Smooth muscle cell of the brain vasculature (primary cell): ENCODE measurements at regions not wholly inside any gene's neighbourhood (a gene's known extent, or its start where the extent isn't known, plus 50 kb on each side); places are given as distances from the start of the nearest gene placed in this dataset.

Experiments used
- DNase-seq: peaks from one replicate; pipeline ENCODE4 v3.0.0-alpha.2; 2012; ENCODE audit warnings: low read depth, low spot score

- DNase-seq = no peak
These were observed 800.6 kb upstream of the SOX9 start for GRCh38 chr17:71320009-71320796.

GRCh38 chr17:71325117-71325516, 795.7 kb upstream of the SOX9 start:
- no peak for DNase-seq

- DNase-seq = no peak
These were observed 794.9 kb upstream of the SOX9 start for GRCh38 chr17:71325886-71326285.

GRCh38 chr17:71327376-71328059, 793.3 kb upstream of the SOX9 start:
- peak; percentile 12 for DNase-seq

- no peak for DNase-seq
These were observed 791.3 kb upstream of the SOX9 start for GRCh38 chr17:71329310-71330098.

- DNase-seq = no peak
These were observed 790.8 kb upstream of the SOX9 start for GRCh38 chr17:71330099-71330375.

- DNase-seq = no peak
These were observed 789.0 kb upstream of the SOX9 start for GRCh38 chr17:71331754-71332325.

- no peak for DNase-seq
These were observed 786.6 kb upstream of the SOX9 start for GRCh38 chr17:71334048-71334751.

GRCh38 chr17:71335212-71335611, 785.6 kb upstream of the SOX9 start:
- DNase-seq = no peak

- DNase-seq = no peak
These were observed 782.9 kb upstream of the SOX9 start for GRCh38 chr17:71337938-71338337.

- DNase-seq = peak; percentile 2
These were observed 782.4 kb upstream of the SOX9 start for GRCh38 chr17:71338396-71338795.

- no peak for DNase-seq
These were observed 781.6 kb upstream of the SOX9 start for GRCh38 chr17:71339206-71339605.

- no peak for DNase-seq
These were observed 778.1 kb upstream of the SOX9 start for GRCh38 chr17:71342737-71343136.

GRCh38 chr17:71349908-71350600, 770.8 kb upstream of the SOX9 start:
- no peak for DNase-seq

GRCh38 chr17:71360301-71360700, 760.5 kb upstream of the SOX9 start:
- DNase-seq = no peak

- no peak for DNase-seq
These were observed 759.0 kb upstream of the SOX9 start for GRCh38 chr17:71361656-71362450.

GRCh38 chr17:71363661-71364060, 757.2 kb upstream of the SOX9 start:
- no peak for DNase-seq

GRCh38 chr17:71371809-71372208, 749.0 kb upstream of the SOX9 start:
- no peak for DNase-seq

GRCh38 chr17:71375948-71376347, 744.9 kb upstream of the SOX9 start:
- no peak for DNase-seq

GRCh38 chr17:71376933-71377332, 743.9 kb upstream of the SOX9 start:
- no peak for DNase-seq
